DMS 273 treated with DMSO at 0.1 percent for 48 hours (cell line): ENCODE measurements at regions not wholly inside any gene's neighbourhood (a gene's known extent, or its start where the extent isn't known, plus 50 kb on each side); places are given as distances from the start of the nearest gene placed in this dataset.
"Not testable (repeated sequence)": the region's sequence is repeated elsewhere in the genome, so short reads cannot be mapped to it uniquely, and the experiment has no call there.

Experiments
- DNase-seq: peaks from one replicate; lab custom pipeline; 2025; lab: John Stamatoyannopoulos, UW

GRCh38 chr14:89697281-89698060 lies 257.1 kb downstream of the EFCAB11 start:
- DNase-seq: no peak

GRCh38 chr14:89695846-89696245 lies 258.7 kb downstream of the EFCAB11 start:
- no peak for DNase-seq

GRCh38 chr14:89690139-89690538 lies 264.4 kb downstream of the EFCAB11 start:
- no peak for DNase-seq

- not testable (repeated sequence) for DNase-seq
Measured at GRCh38 chr14:89689711-89690110, 264.8 kb downstream of the EFCAB11 start.

- DNase-seq: no peak
Measured at GRCh38 chr14:89688507-89689211, 265.9 kb downstream of the EFCAB11 start.

- DNase-seq: not testable (repeated sequence)
Measured at GRCh38 chr14:89687129-89687528, 267.4 kb downstream of the EFCAB11 start.

- DNase-seq: no peak
Measured at GRCh38 chr14:89684139-89684538, 267.1 kb upstream of the FOXN3 start.

- no peak for DNase-seq
Measured at GRCh38 chr14:89681086-89682018, 264.3 kb upstream of the FOXN3 start.

GRCh38 chr14:89680156-89680555 lies 263.1 kb upstream of the FOXN3 start:
- DNase-seq: no peak

- no peak for DNase-seq
Measured at GRCh38 chr14:89678768-89679167, 261.7 kb upstream of the FOXN3 start.

- no peak for DNase-seq
Measured at GRCh38 chr14:89675590-89675989, 258.6 kb upstream of the FOXN3 start.

- DNase-seq: no peak
Measured at GRCh38 chr14:89674936-89675335, 257.9 kb upstream of the FOXN3 start.

- DNase-seq: no peak
Measured at GRCh38 chr14:89674240-89674639, 257.2 kb upstream of the FOXN3 start.

- no peak for DNase-seq
Measured at GRCh38 chr14:89673512-89674225, 256.6 kb upstream of the FOXN3 start.

- DNase-seq: no peak
Measured at GRCh38 chr14:89672636-89673511, 255.8 kb upstream of the FOXN3 start.

GRCh38 chr14:89669193-89669592 lies 252.2 kb upstream of the FOXN3 start:
- DNase-seq: no peak

GRCh38 chr14:89667983-89668382 lies 250.9 kb upstream of the FOXN3 start:
- no peak for DNase-seq

- DNase-seq: not testable (repeated sequence)
Measured at GRCh38 chr14:89665300-89666081, 248.5 kb upstream of the FOXN3 start.

GRCh38 chr14:89661392-89661791 lies 244.4 kb upstream of the FOXN3 start:
- DNase-seq: no peak
